IMR-90 (cell line): ENCODE measurements at regions not wholly inside any gene's neighbourhood (a gene's known extent, or its start where the extent isn't known, plus 50 kb on each side); places are given as distances from the start of the nearest gene placed in this dataset.

Experiments
- ATAC-seq: fragments of 200-7000 bp; cut with Tn5 transposase; 2 replicates; pipeline ENCODE4 v1.9.1; 2020; ENCODE audit warnings: low read depth, mild to moderate bottlenecking, moderate library complexity
- BruUV-seq: library from RNA; stranded (reverse); fragments of 400-500 nt; replicated peaks from 2 replicates; lab custom pipeline; 2021; lab: Mats Ljungman, UMichigan
- CTCF ChIA-PET: fragments of 300-600 bp; formaldehyde crosslinking; extraction: SDS; loops from one replicate; lab custom pipeline; 2021; ENCODE audit warnings: antibody characterized with exemption; lab: Yijun Ruan, JAX
- POLR2A ChIA-PET: fragments of 300-600 bp; sonication (Branson Sonifier 250); formaldehyde crosslinking; loops from one replicate; lab custom pipeline; 2022; ENCODE audit warnings: antibody characterized with exemption; ENCODE audit not compliant: unreplicated experiment; lab: Charles Lee
- DNase-seq: peaks from one replicate; pipeline ENCODE4 v3.0.0; 2013
- H2AFZ ChIP-seq: replicated peaks from 2 replicates; pipeline ENCODE3; 2013; ENCODE audit warnings: low read length, mild to moderate bottlenecking; ENCODE audit not compliant: poor library complexity
- H2AK5ac ChIP-seq: 2 replicates; pipeline ENCODE4 v1.6.1; 2013; ENCODE audit warnings: low read depth, low read length, inconsistent platforms
- H2AK9ac ChIP-seq: replicated peaks from 2 replicates; pipeline ENCODE3; 2013; ENCODE audit warnings: mild to moderate bottlenecking, low read depth, low read length, moderate library complexity; ENCODE audit not compliant: poor library complexity
- H2BK120ac ChIP-seq: 2 replicates; pipeline ENCODE4 v1.6.1; 2013; ENCODE audit warnings: low read depth, low read length, inconsistent platforms
- H2BK15ac ChIP-seq: 3 replicates; pipeline ENCODE4 v1.6.1; 2013; ENCODE audit warnings: low read depth, low read length, inconsistent platforms
- H2BK20ac ChIP-seq: 2 replicates; pipeline ENCODE4 v1.6.1; 2013; ENCODE audit warnings: low read depth, mild to moderate bottlenecking, inconsistent platforms, low read length, moderate library complexity
- H2BK5ac ChIP-seq: 2 replicates; pipeline ENCODE4 v1.6.1; 2013; ENCODE audit warnings: mild to moderate bottlenecking, low read depth, low read length, inconsistent platforms; ENCODE audit not compliant: poor library complexity, severe bottlenecking
- H3K14ac ChIP-seq: replicated peaks from 2 replicates; pipeline ENCODE4 v1.6.1; 2013; ENCODE audit warnings: low read depth, low read length, inconsistent platforms
- H3K18ac ChIP-seq: 2 replicates; pipeline ENCODE4 v1.6.1; 2013; ENCODE audit warnings: low read depth, low read length, control low read depth
- H3K23ac ChIP-seq: 2 replicates; pipeline ENCODE4 v1.6.1; 2013; ENCODE audit warnings: low read depth, low read length, inconsistent platforms
- H3K27ac ChIP-seq: 2 replicates; pipeline ENCODE4 v1.5.1; 2013; ENCODE audit warnings: mild to moderate bottlenecking, control low read depth, low read length; ENCODE audit not compliant: insufficient read depth
- H3K27me3 ChIP-seq: 2 replicates; pipeline ENCODE4 v1.6.1; 2013; ENCODE audit warnings: low read length; ENCODE audit not compliant: control insufficient read depth, insufficient read depth
- H3K36me3 ChIP-seq: 2 replicates; pipeline ENCODE4 v1.6.1; 2013; ENCODE audit warnings: low read length, mixed read lengths; ENCODE audit not compliant: control insufficient read depth, insufficient read depth
- H3K4ac ChIP-seq: 2 replicates; pipeline ENCODE4 v1.6.1; 2013; ENCODE audit warnings: low read depth, low read length, inconsistent platforms
- H3K4me1 ChIP-seq: 2 replicates; pipeline ENCODE4 v1.6.1; 2013; ENCODE audit warnings: low read length, mixed read lengths; ENCODE audit not compliant: control insufficient read depth, insufficient read depth
- H3K4me2 ChIP-seq: 2 replicates; pipeline ENCODE4 v1.6.1; 2013; ENCODE audit warnings: low read depth, mild to moderate bottlenecking, control low read depth, low read length, moderate library complexity
- H3K4me3 ChIP-seq: 2 replicates; pipeline ENCODE4 v1.5.1; 2013; ENCODE audit warnings: low read depth, mild to moderate bottlenecking, control low read depth, low read length, moderate library complexity; ENCODE audit not compliant: insufficient read depth
- H3K56ac ChIP-seq: 2 replicates; pipeline ENCODE4 v1.6.1; 2013; ENCODE audit warnings: low read length, inconsistent platforms; ENCODE audit not compliant: insufficient read depth; ENCODE audit errors: extremely low read depth
- H3K79me1 ChIP-seq, 2 experiments: 2 replicates each; pipeline ENCODE4 v1.6.1; 2013; ENCODE audit warnings: low read length in 2 of 2, inconsistent platforms in 1 of 2, low read depth in 1 of 2
- H3K9ac ChIP-seq: 2 replicates; pipeline ENCODE4 v1.6.1; 2013; ENCODE audit warnings: low read depth, low read length, control low read depth
- H3K9me1 ChIP-seq: 2 replicates; pipeline ENCODE4 v1.6.1; 2013; ENCODE audit warnings: low read length, inconsistent platforms; ENCODE audit not compliant: insufficient read depth
- H3K9me3 ChIP-seq: 2 replicates; pipeline ENCODE4 v1.6.1; 2013; ENCODE audit warnings: low read length; ENCODE audit not compliant: control insufficient read depth, insufficient read depth
- H4K20me1 ChIP-seq: 2 replicates; pipeline ENCODE4 v1.6.1; 2013; ENCODE audit warnings: low read length, inconsistent platforms; ENCODE audit not compliant: insufficient read depth
- H4K5ac ChIP-seq: 2 replicates; pipeline ENCODE4 v1.6.1; 2013; ENCODE audit warnings: mild to moderate bottlenecking, low read depth, low read length, control low read depth
- H4K8ac ChIP-seq, 2 experiments: 2 replicates each; pipeline ENCODE4 v1.6.1; 2013; ENCODE audit warnings: low read depth in 2 of 2, low read length in 2 of 2, control low read depth in 1 of 2, inconsistent platforms in 1 of 2
- H4K91ac ChIP-seq: 2 replicates; pipeline ENCODE4 v1.6.1; 2013; ENCODE audit warnings: low read depth, low read length, inconsistent platforms; ENCODE audit not compliant: insufficient read depth
- BHLHE40 ChIP-seq: fragments of 150-350 bp; IDR thresholded peaks from 2 replicates; pipeline ENCODE4 v1.6.1; 2016; ENCODE audit warnings: mild to moderate bottlenecking, low read depth, low read length
- CEBPB ChIP-seq: IDR thresholded peaks from 2 replicates; pipeline ENCODE4 v1.6.1; 2012; ENCODE audit warnings: low read depth, low read length, improper control_type of control experiment
- CHD1 ChIP-seq: IDR thresholded peaks from 2 replicates; pipeline ENCODE4 v1.6.1; 2012; ENCODE audit warnings: low read depth, low read length, improper control_type of control experiment
- FOS ChIP-seq: fragments of 150-350 bp; IDR thresholded peaks from 2 replicates; pipeline ENCODE4 v1.6.1; 2016; ENCODE audit warnings: low read depth, low read length
- MAFK ChIP-seq: IDR thresholded peaks from 2 replicates; pipeline ENCODE4 v1.6.1; 2012; ENCODE audit warnings: low read depth, low read length, improper control_type of control experiment
- MAZ ChIP-seq: IDR thresholded peaks from 2 replicates; pipeline ENCODE4 v1.6.1; 2012; ENCODE audit warnings: low read depth, mild to moderate bottlenecking, low read length, improper control_type of control experiment, moderate library complexity, borderline replicate concordance
- NFE2L2 ChIP-seq: fragments of 150-350 bp; IDR thresholded peaks from 2 replicates; pipeline ENCODE4 v1.6.1; 2016; ENCODE audit warnings: low read depth, mild to moderate bottlenecking, low read length
- POLR2A ChIP-seq: IDR thresholded peaks from 2 replicates; pipeline ENCODE4 v1.6.1; 2012; ENCODE audit warnings: mild to moderate bottlenecking, low read depth, low read length
- RAD21 ChIP-seq: IDR thresholded peaks from 2 replicates; pipeline ENCODE4 v1.6.1; 2012; ENCODE audit warnings: low read length, improper control_type of control experiment
- RCOR1 ChIP-seq: IDR thresholded peaks from 2 replicates; pipeline ENCODE4 v1.6.1; 2012; ENCODE audit warnings: mild to moderate bottlenecking, low read length, improper control_type of control experiment; ENCODE audit not compliant: insufficient replicate concordance
- RFX5 ChIP-seq: IDR thresholded peaks from 2 replicates; pipeline ENCODE4 v1.8.0; 2012; ENCODE audit warnings: low read depth, mild to moderate bottlenecking, low read length, moderate library complexity
- SMC3 ChIP-seq: fragments of 150-350 bp; IDR thresholded peaks from 2 replicates; pipeline ENCODE4 v1.6.1; 2016; ENCODE audit warnings: low read depth, mild to moderate bottlenecking, antibody characterized with exemption, low read length, moderate library complexity
- WGBS, 2 experiments: methylation state at CpG; one replicate each; pipeline versions ENCODE4 v1.1.5 to v1.1.7; 2013; ENCODE audit warnings: missing lambda C conversion rate in 2 of 2; ENCODE audit not compliant: insufficient read length in 1 of 2; ENCODE audit errors: extremely low coverage in 2 of 2; 5-methylcytosine and 5-hydroxymethylcytosine counted together
- dilution Hi-C: fragments of 300-500 bp; cut with HindIII; formaldehyde crosslinking; loops from one replicate; pipeline ENCODE4 v1.14.3; 2018; ENCODE audit warnings: low sequenced_read_pairs; ENCODE audit not compliant: unreplicated experiment
- in situ Hi-C: fragments of 300-500 bp; cut with MboI; formaldehyde crosslinking; loops from 3 replicates; pipeline ENCODE4 v1.14.3; 2019; ENCODE audit warnings: low sequenced_read_pairs, inconsistent platforms, mixed read lengths
- intact Hi-C: fragments of 100-400 bp; cut with micrococcal nuclease; formaldehyde crosslinking; loops from 2 replicates; pipeline ENCODE4 v1.10.0; 2022
- TF ChIP-seq, protein P1 (sequence below): fragments of 150-350 bp; IDR thresholded peaks from 2 replicates; pipeline ENCODE4 v1.6.1; 2017; ENCODE audit warnings: mild to moderate bottlenecking, antibody characterized with exemption, low read length, low read depth
- TF ChIP-seq, protein P2 (sequence below): fragments of 150-350 bp; IDR thresholded peaks from 2 replicates; pipeline ENCODE4 v1.6.1; 2016; ENCODE audit warnings: low read depth, mild to moderate bottlenecking, low read length, moderate library complexity, borderline replicate concordance
- TF ChIP-seq, protein P3 (sequence below): conservative IDR thresholded peaks from 2 replicates; pipeline ENCODE4 v1.5.1; 2012; ENCODE audit warnings: mild to moderate bottlenecking, low read depth, low read length, improper control_type of control experiment

DNA sequence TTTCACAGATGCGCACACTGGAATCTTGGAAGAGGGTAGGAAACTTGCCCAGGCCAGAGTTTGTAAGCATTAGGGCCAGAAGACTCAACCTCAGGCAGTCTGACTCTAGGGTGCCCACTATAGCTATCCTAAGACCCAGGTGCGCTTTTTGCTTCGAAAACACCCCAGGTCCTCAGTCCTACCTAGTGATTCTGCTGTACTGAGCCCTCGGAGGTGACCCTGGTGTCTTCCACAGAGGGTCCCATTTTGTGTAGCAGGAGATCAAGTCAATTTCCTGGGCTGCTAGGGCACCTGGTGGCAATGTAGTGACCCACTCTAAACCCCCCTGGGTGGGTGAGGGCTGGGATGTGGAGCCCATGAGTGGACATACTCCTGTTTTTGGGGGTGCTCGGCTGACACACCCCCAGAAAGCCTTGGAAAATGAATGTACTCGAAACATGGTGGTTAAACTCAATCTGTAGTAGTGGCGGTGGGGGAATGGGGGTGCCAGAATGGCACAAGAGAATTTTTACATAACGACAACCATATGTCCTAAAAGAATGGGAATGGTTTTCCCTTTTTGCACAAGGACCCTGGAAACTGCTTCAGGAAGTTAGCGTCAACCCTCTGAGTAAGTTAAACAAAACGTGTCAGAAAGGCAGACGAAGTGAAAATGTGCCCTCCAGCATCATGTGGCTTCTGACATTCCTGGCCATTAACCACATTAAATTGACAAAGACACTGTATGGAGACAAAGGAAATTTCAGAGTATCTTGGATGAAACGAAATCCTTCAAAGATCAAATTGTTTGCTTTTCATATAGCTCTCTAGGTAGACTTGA lies 218.0 kb upstream of the COPS8 start:
- Histone ChIP-seq H2AFZ (no peak overlapping the region), H3K27ac (no peak overlapping the region), H4K91ac (no peak overlapping the region), H3K4me2 (no peak overlapping the region), H2BK20ac (no peak overlapping the region), H2BK15ac (no peak overlapping the region), H3K79me1 (no peaks in the 10 kb centered on the region), H4K5ac (no peak overlapping the region), H3K9ac (no peak overlapping the region), H4K8ac (no peak overlapping the region), H3K36me3 (no peaks in the 10 kb centered on the region), H2BK5ac (no peak overlapping the region), H4K20me1 (no peaks in the 10 kb centered on the region), H3K14ac (no peak overlapping the region), H3K4me3 (no peak overlapping the region), H3K18ac (no peak overlapping the region), H3K56ac (no peak overlapping the region), H3K27me3 (no peaks in the 10 kb centered on the region), H3K23ac (no peak overlapping the region), H3K9me3 (no peaks in the 10 kb centered on the region; the same call in 1 of the 2 replicates), H2AK5ac (no peak overlapping the region), H2BK120ac (no peak overlapping the region), H3K4ac (no peak overlapping the region), H2AK9ac (no peak overlapping the region), H3K9me1 (0 out of 2 replicates have a peak, but pooled peaks cover 2% of the 10 kb centered on the region), H3K4me1 (peaks cover 3% of the 10 kb centered on the region; the same call in 1 of the 2 replicates)
- intact Hi-C loops (no loop called here), in situ Hi-C loops (no loop called here), dilution Hi-C loops (no loop called here)
- POLR2A ChIA-PET = no interaction called here
- no peak for ATAC-seq
- DNase-seq = no peak
- CTCF ChIA-PET = no interaction called here
- WGBS, 2 experiments = 41% methylated on average over 2 of the region's 12 CpGs; no CpG with 5 or more reads in 1 of the 2 experiments
- BruUV-seq = no TSS peak
- TF ChIP-seq, protein P1, sequence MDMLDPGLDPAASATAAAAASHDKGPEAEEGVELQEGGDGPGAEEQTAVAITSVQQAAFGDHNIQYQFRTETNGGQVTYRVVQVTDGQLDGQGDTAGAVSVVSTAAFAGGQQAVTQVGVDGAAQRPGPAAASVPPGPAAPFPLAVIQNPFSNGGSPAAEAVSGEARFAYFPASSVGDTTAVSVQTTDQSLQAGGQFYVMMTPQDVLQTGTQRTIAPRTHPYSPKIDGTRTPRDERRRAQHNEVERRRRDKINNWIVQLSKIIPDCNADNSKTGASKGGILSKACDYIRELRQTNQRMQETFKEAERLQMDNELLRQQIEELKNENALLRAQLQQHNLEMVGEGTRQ = no peak
- TF ChIP-seq NFE2L2 = no peak
- TF ChIP-seq CHD1 = no peak
- TF ChIP-seq MAFK = no peak
- no peak for TF ChIP-seq POLR2A
- no peak for TF ChIP-seq RAD21
- no peak for TF ChIP-seq SMC3
- no peak for TF ChIP-seq BHLHE40
- no peak for TF ChIP-seq MAZ
- no peak for TF ChIP-seq FOS
- TF ChIP-seq, protein P2, sequence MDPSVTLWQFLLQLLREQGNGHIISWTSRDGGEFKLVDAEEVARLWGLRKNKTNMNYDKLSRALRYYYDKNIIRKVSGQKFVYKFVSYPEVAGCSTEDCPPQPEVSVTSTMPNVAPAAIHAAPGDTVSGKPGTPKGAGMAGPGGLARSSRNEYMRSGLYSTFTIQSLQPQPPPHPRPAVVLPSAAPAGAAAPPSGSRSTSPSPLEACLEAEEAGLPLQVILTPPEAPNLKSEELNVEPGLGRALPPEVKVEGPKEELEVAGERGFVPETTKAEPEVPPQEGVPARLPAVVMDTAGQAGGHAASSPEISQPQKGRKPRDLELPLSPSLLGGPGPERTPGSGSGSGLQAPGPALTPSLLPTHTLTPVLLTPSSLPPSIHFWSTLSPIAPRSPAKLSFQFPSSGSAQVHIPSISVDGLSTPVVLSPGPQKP = no peak
- TF ChIP-seq CEBPB = no peak
- no peak for TF ChIP-seq RFX5
- TF ChIP-seq, protein P3, sequence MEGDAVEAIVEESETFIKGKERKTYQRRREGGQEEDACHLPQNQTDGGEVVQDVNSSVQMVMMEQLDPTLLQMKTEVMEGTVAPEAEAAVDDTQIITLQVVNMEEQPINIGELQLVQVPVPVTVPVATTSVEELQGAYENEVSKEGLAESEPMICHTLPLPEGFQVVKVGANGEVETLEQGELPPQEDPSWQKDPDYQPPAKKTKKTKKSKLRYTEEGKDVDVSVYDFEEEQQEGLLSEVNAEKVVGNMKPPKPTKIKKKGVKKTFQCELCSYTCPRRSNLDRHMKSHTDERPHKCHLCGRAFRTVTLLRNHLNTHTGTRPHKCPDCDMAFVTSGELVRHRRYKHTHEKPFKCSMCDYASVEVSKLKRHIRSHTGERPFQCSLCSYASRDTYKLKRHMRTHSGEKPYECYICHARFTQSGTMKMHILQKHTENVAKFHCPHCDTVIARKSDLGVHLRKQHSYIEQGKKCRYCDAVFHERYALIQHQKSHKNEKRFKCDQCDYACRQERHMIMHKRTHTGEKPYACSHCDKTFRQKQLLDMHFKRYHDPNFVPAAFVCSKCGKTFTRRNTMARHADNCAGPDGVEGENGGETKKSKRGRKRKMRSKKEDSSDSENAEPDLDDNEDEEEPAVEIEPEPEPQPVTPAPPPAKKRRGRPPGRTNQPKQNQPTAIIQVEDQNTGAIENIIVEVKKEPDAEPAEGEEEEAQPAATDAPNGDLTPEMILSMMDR = no peak
- TF ChIP-seq RCOR1 = no peak
